ENCODE measurements at regions not wholly inside any gene's neighbourhood (a gene's known extent, or its start where the extent isn't known, plus 50 kb on each side); places are given as distances from the start of the nearest gene placed in this dataset.
"Not testable (repeated sequence)": the region's sequence is repeated elsewhere in the genome, so short reads cannot be mapped to it uniquely, and the experiment has no call there.

GRCh38 chr4:189010452-189011217 is 871.4 kb downstream of the TRIML1 start:
- WGBS = 95% methylated on average over 20 of the region's 27 CpGs
- not testable (repeated sequence) for H3K4me3 ChIP-seq (ENCODE audit: low read length); H3K9ac ChIP-seq (ENCODE audit: low read depth, low read length); H3K4me1 ChIP-seq (ENCODE audit: insufficient read depth, low read length); H3K36me3 ChIP-seq (ENCODE audit: insufficient read depth, low read length); H3K27ac ChIP-seq (ENCODE audit: low read depth, low read length); H3K9me3 ChIP-seq (ENCODE audit: insufficient read depth, low read depth, low read length); H3K27me3 ChIP-seq (ENCODE audit: insufficient read depth, low read length)

GRCh38 chr4:189021831-189022230 is 882.6 kb downstream of the TRIML1 start:
- Histone ChIP-seq H3K4me3 (ENCODE audit: low read length) (no peak overlapping the region), H3K36me3 (ENCODE audit: insufficient read depth, low read length) (no peaks in the 10 kb centered on the region), H3K9me3 (ENCODE audit: insufficient read depth, low read depth, low read length) (no peaks in the 10 kb centered on the region), H3K4me1 (ENCODE audit: insufficient read depth, low read length) (peaks cover 8% of the 10 kb centered on the region), H3K27me3 (ENCODE audit: insufficient read depth, low read length) (no peaks in the 10 kb centered on the region), H3K27ac (ENCODE audit: low read depth, low read length) (no peak overlapping the region), H3K9ac (ENCODE audit: low read depth, low read length) (no peak overlapping the region; the same call in 1 of the 2 replicates)
- WGBS = 75% methylated on average over 5 of the region's 5 CpGs

GRCh38 chr4:189022440-189023035 is 883.3 kb downstream of the TRIML1 start:
- H3K27me3 ChIP-seq (ENCODE audit: insufficient read depth, low read length) = no peaks in the 10 kb centered on the region
- peaks cover 8% of the 10 kb centered on the region for H3K4me1 ChIP-seq (ENCODE audit: insufficient read depth, low read length)
- no peak overlapping the region for H3K4me3 ChIP-seq (ENCODE audit: low read length)
- no peak overlapping the region for H3K27ac ChIP-seq (ENCODE audit: low read depth, low read length)
- H3K9ac ChIP-seq (ENCODE audit: low read depth, low read length) = no peak overlapping the region
- H3K36me3 ChIP-seq (ENCODE audit: insufficient read depth, low read length) = no peaks in the 10 kb centered on the region
- no peaks in the 10 kb centered on the region for H3K9me3 ChIP-seq (ENCODE audit: insufficient read depth, low read depth, low read length)
- WGBS = 92% methylated on average over 4 of the region's 4 CpGs

GRCh38 chr4:189029976-189030504 is 890.8 kb downstream of the TRIML1 start:
- Histone ChIP-seq H3K27me3 (ENCODE audit: insufficient read depth, low read length) (no peaks in the 10 kb centered on the region), H3K27ac (ENCODE audit: low read depth, low read length) (no peak overlapping the region), H3K4me3 (ENCODE audit: low read length) (no peak overlapping the region), H3K4me1 (ENCODE audit: insufficient read depth, low read length) (no peaks in the 10 kb centered on the region), H3K9me3 (ENCODE audit: insufficient read depth, low read depth, low read length) (no peaks in the 10 kb centered on the region), H3K36me3 (ENCODE audit: insufficient read depth, low read length) (no peaks in the 10 kb centered on the region), H3K9ac (ENCODE audit: low read depth, low read length) (no peak overlapping the region)
- 88% methylated on average over 9 of the region's 9 CpGs for WGBS

- no peaks in the 10 kb centered on the region for H3K27me3 ChIP-seq (ENCODE audit: insufficient read depth, low read length)
- H3K4me1 ChIP-seq (ENCODE audit: insufficient read depth, low read length) = no peaks in the 10 kb centered on the region
- no peaks in the 10 kb centered on the region for H3K36me3 ChIP-seq (ENCODE audit: insufficient read depth, low read length)
- no peak overlapping the region for H3K9ac ChIP-seq (ENCODE audit: low read depth, low read length)
- 94% methylated on average over 10 of the region's 10 CpGs for WGBS
- no peak overlapping the region for H3K27ac ChIP-seq (ENCODE audit: low read depth, low read length)
- H3K4me3 ChIP-seq (ENCODE audit: low read length) = no peak overlapping the region
- no peaks in the 10 kb centered on the region for H3K9me3 ChIP-seq (ENCODE audit: insufficient read depth, low read depth, low read length)
These were observed 893.5 kb downstream of the TRIML1 start for GRCh38 chr4:189032606-189033338.

- Histone ChIP-seq H3K4me1 (ENCODE audit: insufficient read depth, low read length) (no peaks in the 10 kb centered on the region), H3K27me3 (ENCODE audit: insufficient read depth, low read length) (no peaks in the 10 kb centered on the region), H3K36me3 (ENCODE audit: insufficient read depth, low read length) (no peaks in the 10 kb centered on the region), H3K9me3 (ENCODE audit: insufficient read depth, low read depth, low read length) (no peaks in the 10 kb centered on the region), H3K9ac (ENCODE audit: low read depth, low read length) (no peak overlapping the region), H3K4me3 (ENCODE audit: low read length) (no peak overlapping the region), H3K27ac (ENCODE audit: low read depth, low read length) (no peak overlapping the region)
- 89% methylated on average over 13 of the region's 13 CpGs for WGBS
These were observed 894.6 kb downstream of the TRIML1 start for GRCh38 chr4:189033801-189034347.

- Histone ChIP-seq H3K27me3 (ENCODE audit: insufficient read depth, low read length) (no peaks in the 10 kb centered on the region), H3K36me3 (ENCODE audit: insufficient read depth, low read length) (no peaks in the 10 kb centered on the region), H3K27ac (ENCODE audit: low read depth, low read length) (no peak overlapping the region), H3K4me3 (ENCODE audit: low read length) (no peak overlapping the region), H3K4me1 (ENCODE audit: insufficient read depth, low read length) (no peaks in the 10 kb centered on the region), H3K9me3 (ENCODE audit: insufficient read depth, low read depth, low read length) (no peaks in the 10 kb centered on the region), H3K9ac (ENCODE audit: low read depth, low read length) (no peak overlapping the region)
- WGBS = 97% methylated on average over 14 of the region's 14 CpGs
These were observed 895.9 kb downstream of the TRIML1 start for GRCh38 chr4:189035091-189035490.

- Histone ChIP-seq H3K9ac (ENCODE audit: low read depth, low read length) (no peak overlapping the region), H3K27ac (ENCODE audit: low read depth, low read length) (no peak overlapping the region), H3K4me3 (ENCODE audit: low read length) (no peak overlapping the region), H3K27me3 (ENCODE audit: insufficient read depth, low read length) (no peaks in the 10 kb centered on the region), H3K36me3 (ENCODE audit: insufficient read depth, low read length) (no peaks in the 10 kb centered on the region), H3K4me1 (ENCODE audit: insufficient read depth, low read length) (no peaks in the 10 kb centered on the region), H3K9me3 (ENCODE audit: insufficient read depth, low read depth, low read length) (no peaks in the 10 kb centered on the region)
- WGBS = 93% methylated on average over 18 of the region's 19 CpGs
These were observed 896.4 kb downstream of the TRIML1 start for GRCh38 chr4:189035654-189036053.

- Histone ChIP-seq H3K4me3 (ENCODE audit: low read length) (no peak overlapping the region), H3K27me3 (ENCODE audit: insufficient read depth, low read length) (no peaks in the 10 kb centered on the region), H3K27ac (ENCODE audit: low read depth, low read length) (no peak overlapping the region), H3K9me3 (ENCODE audit: insufficient read depth, low read depth, low read length) (no peaks in the 10 kb centered on the region), H3K4me1 (ENCODE audit: insufficient read depth, low read length) (no peaks in the 10 kb centered on the region), H3K36me3 (ENCODE audit: insufficient read depth, low read length) (no peaks in the 10 kb centered on the region), H3K9ac (ENCODE audit: low read depth, low read length) (no peak overlapping the region)
- WGBS = 81% methylated on average over 6 of the region's 6 CpGs
These were observed 897.7 kb downstream of the TRIML1 start for GRCh38 chr4:189036906-189037305.

- Histone ChIP-seq H3K4me3 (ENCODE audit: low read length) (no peak overlapping the region), H3K27ac (ENCODE audit: low read depth, low read length) (peak overlapping the region; percentile 95), H3K36me3 (ENCODE audit: insufficient read depth, low read length) (no peaks in the 10 kb centered on the region), H3K4me1 (ENCODE audit: insufficient read depth, low read length) (peaks cover 55% of the 10 kb centered on the region), H3K9ac (ENCODE audit: low read depth, low read length) (peak overlapping the region; percentile 60), H3K9me3 (ENCODE audit: insufficient read depth, low read depth, low read length) (no peaks in the 10 kb centered on the region), H3K27me3 (ENCODE audit: insufficient read depth, low read length) (no peaks in the 10 kb centered on the region)
- 64% methylated on average over 1 of the region's 1 CpG for WGBS
These were observed 894.0 kb upstream of the FRG1 start for GRCh38 chr4:189046642-189047041.

- no peaks in the 10 kb centered on the region for H3K9me3 ChIP-seq (ENCODE audit: insufficient read depth, low read depth, low read length)
- no peaks in the 10 kb centered on the region for H3K36me3 ChIP-seq (ENCODE audit: insufficient read depth, low read length)
- H3K27ac ChIP-seq (ENCODE audit: low read depth, low read length) = peak overlapping the region; percentile 95
- H3K9ac ChIP-seq (ENCODE audit: low read depth, low read length) = peak overlapping the region; percentile 36; the same call in 1 of the 2 replicates
- no peaks in the 10 kb centered on the region for H3K27me3 ChIP-seq (ENCODE audit: insufficient read depth, low read length)
- 79% methylated on average over 1 of the region's 1 CpG for WGBS
- H3K4me3 ChIP-seq (ENCODE audit: low read length) = no peak overlapping the region
- peaks cover 55% of the 10 kb centered on the region for H3K4me1 ChIP-seq (ENCODE audit: insufficient read depth, low read length)
These were observed 892.6 kb upstream of the FRG1 start for GRCh38 chr4:189048119-189048518.

All from HUES64 (cell line).